ENCODE measurements at regions not wholly inside any gene's neighbourhood (a gene's known extent, or its start where the extent isn't known, plus 50 kb on each side); places are given as distances from the start of the nearest gene placed in this dataset.

DNA sequence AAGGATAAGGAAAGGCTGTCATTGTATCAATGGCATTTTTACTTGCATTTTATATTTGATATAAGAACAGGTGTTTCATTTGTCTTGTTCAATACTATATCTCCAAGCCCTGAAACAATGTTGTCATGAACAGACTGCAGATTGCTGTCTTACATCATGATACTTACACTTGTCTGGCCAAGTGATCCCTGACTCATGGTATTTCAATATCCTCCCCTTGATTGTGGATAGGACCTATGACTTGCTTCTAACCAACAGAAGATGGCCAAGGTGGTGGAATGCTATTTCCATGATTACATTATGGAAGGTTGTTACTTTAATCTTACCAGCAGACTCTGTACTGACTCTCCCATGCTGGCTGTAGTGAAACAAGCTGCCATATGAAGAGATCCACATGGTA is 471.1 kb downstream of the CCDC85A start:
- H3K4me3 ChIP-seq (replicated peaks in 1 of 3; ENCODE audit: insufficient read depth in 1 of 3, low read depth in 1 of 3, low read length in 3 of 3), result no peak overlapping the region
- no peaks in the 10 kb centered on the region for H3K9me1 ChIP-seq (replicated peaks; ENCODE audit: control insufficient read depth, extremely low read depth, insufficient read depth, low read length)
- no peak overlapping the region for H3K27ac ChIP-seq (ENCODE audit: insufficient read depth, low read depth, low read length)
- H3K79me2 ChIP-seq (ENCODE audit: control insufficient read depth, insufficient read depth, low read length), result no peaks in the 10 kb centered on the region
- no peaks in the 10 kb centered on the region for H3K4me1 ChIP-seq (ENCODE audit: control insufficient read depth, extremely low read depth, insufficient read depth, low read length)
- no peaks in the 10 kb centered on the region for H3K36me3 ChIP-seq (ENCODE audit: control insufficient read depth in 2 of 2, extremely low read depth in 1 of 2, insufficient read depth in 2 of 2, low read length in 2 of 2)
- dilution Hi-C loops (cut with MboI; ENCODE audit: extremely low pct_ligation_motif_present, low sequenced_read_pairs) (no loop called here), intact Hi-C loops (cut with micrococcal nuclease) (no loop called here)
- no peak overlapping the region for H2AFZ ChIP-seq (ENCODE audit: low read depth, low read length)
- POLR2A ChIA-PET, result no interaction called here
- BruUV-seq (replicated peaks), result no TSS peak
- no peak overlapping the region for H3K4me2 ChIP-seq (ENCODE audit: insufficient read depth, low read length)
- TF ChIP-seq EZH2 (IDR thresholded peaks at IDR 0.05; ENCODE audit: borderline replicate concordance, low read depth, low read length, severe bottlenecking) (no peak), FOS (IDR thresholded peaks at IDR 0.05; ENCODE audit: borderline replicate concordance, insufficient read depth, low read length) (no peak), GATA2 (IDR thresholded peaks at IDR 0.05; ENCODE audit: insufficient read depth, insufficient read length, low read depth, low read length) (no peak), POLR2AphosphoS5 (IDR thresholded peaks at IDR 0.05; ENCODE audit: insufficient read depth, low read depth, low read length) (no peak), JUN (IDR thresholded peaks at IDR 0.05; ENCODE audit: borderline replicate concordance, insufficient read depth, insufficient read length, low read depth) (no peak), MYC (IDR thresholded peaks at IDR 0.05; ENCODE audit: low read depth, low read length) (no peak), POLR2A (IDR thresholded peaks at IDR 0.05; ENCODE audit: low read depth, low read length) (no peak)
- TF ChIP-seq, protein P1, sequence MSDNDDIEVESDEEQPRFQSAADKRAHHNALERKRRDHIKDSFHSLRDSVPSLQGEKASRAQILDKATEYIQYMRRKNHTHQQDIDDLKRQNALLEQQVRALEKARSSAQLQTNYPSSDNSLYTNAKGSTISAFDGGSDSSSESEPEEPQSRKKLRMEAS (IDR thresholded peaks at IDR 0.05; ENCODE audit: insufficient read depth, insufficient read length), result no peak
- TF ChIP-seq, protein P2, sequence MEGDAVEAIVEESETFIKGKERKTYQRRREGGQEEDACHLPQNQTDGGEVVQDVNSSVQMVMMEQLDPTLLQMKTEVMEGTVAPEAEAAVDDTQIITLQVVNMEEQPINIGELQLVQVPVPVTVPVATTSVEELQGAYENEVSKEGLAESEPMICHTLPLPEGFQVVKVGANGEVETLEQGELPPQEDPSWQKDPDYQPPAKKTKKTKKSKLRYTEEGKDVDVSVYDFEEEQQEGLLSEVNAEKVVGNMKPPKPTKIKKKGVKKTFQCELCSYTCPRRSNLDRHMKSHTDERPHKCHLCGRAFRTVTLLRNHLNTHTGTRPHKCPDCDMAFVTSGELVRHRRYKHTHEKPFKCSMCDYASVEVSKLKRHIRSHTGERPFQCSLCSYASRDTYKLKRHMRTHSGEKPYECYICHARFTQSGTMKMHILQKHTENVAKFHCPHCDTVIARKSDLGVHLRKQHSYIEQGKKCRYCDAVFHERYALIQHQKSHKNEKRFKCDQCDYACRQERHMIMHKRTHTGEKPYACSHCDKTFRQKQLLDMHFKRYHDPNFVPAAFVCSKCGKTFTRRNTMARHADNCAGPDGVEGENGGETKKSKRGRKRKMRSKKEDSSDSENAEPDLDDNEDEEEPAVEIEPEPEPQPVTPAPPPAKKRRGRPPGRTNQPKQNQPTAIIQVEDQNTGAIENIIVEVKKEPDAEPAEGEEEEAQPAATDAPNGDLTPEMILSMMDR (IDR thresholded peaks at IDR 0.05; ENCODE audit: extremely low read depth in 1 of 2, insufficient read depth in 1 of 2, low read depth in 1 of 2, low read length in 2 of 2), result no peak
- H4K20me1 ChIP-seq (replicated peaks; ENCODE audit: control insufficient read depth, extremely low read depth, insufficient read depth, low read length), result no peaks in the 10 kb centered on the region
- no peaks in the 10 kb centered on the region for H3K9me3 ChIP-seq (replicated peaks; ENCODE audit: control insufficient read depth, insufficient read depth, low read length)
- H3K27me3 ChIP-seq (ENCODE audit: control insufficient read depth in 2 of 2, insufficient read depth in 2 of 2, low read length in 2 of 2), result peaks cover 0 to 4% of the 10 kb centered on the region in 2 experiments
- CTCF ChIA-PET, result no interaction called here
- FAIRE-seq, result no peak
- H3K9ac ChIP-seq (replicated peaks; ENCODE audit: extremely low read depth, insufficient read depth, low read length), result no peak overlapping the region
- no peak for DNase-seq (ENCODE audit: low read depth, low spot score)

Measured in endothelial cell of umbilical vein (primary cell).